DND-41 (cell line): ENCODE measurements at regions not wholly inside any gene's neighbourhood (a gene's known extent, or its start where the extent isn't known, plus 50 kb on each side); places are given as distances from the start of the nearest gene placed in this dataset.

Experiments
- ATAC-seq: fragments of 200-7000 bp; cut with Tn5 transposase; 3 replicates; pipeline ENCODE4 v1.9.1; 2021; ENCODE audit warnings: low read depth; ENCODE audit not compliant: insufficient read depth
- DNase-seq: peaks from one replicate; pipeline ENCODE4 v3.0.0-alpha.2; 2020
- H2AFZ ChIP-seq: 2 replicates; pipeline ENCODE4 v1.6.0; 2012; ENCODE audit warnings: low read depth, low read length
- H3K27ac ChIP-seq: 2 replicates; pipeline ENCODE4 v1.5.1; 2012; ENCODE audit warnings: low read length, inconsistent platforms
- H3K27me3 ChIP-seq: fragments of 200-600 bp; sonication (generic); 2 replicates; pipeline ENCODE4 v1.6.0; 2012; ENCODE audit warnings: low read length, mild to moderate bottlenecking, inconsistent platforms; ENCODE audit not compliant: insufficient read depth, poor library complexity
- H3K36me3 ChIP-seq: 2 replicates; pipeline ENCODE4 v1.5.1; 2012; ENCODE audit warnings: low read length, inconsistent platforms; ENCODE audit not compliant: insufficient read depth
- H3K4me1 ChIP-seq: 2 replicates; pipeline ENCODE4 v1.5.1; 2012; ENCODE audit warnings: mild to moderate bottlenecking, low read length; ENCODE audit not compliant: insufficient read depth
- H3K4me2 ChIP-seq: 2 replicates; pipeline ENCODE4 v1.6.0; 2012; ENCODE audit warnings: mild to moderate bottlenecking, moderate library complexity, low read length, inconsistent platforms; ENCODE audit not compliant: insufficient read depth
- H3K4me3 ChIP-seq, 2 experiments: fragments of 200-600 bp in 1 of 2; shearing (Covaris generic) in 1 of 2; 2 replicates each; pipeline ENCODE4 v1.5.1; 2012 to 2016; ENCODE audit warnings: inconsistent platforms in 2 of 2, low read length in 2 of 2, mild to moderate bottlenecking in 2 of 2, low read depth in 1 of 2, moderate library complexity in 1 of 2
- H3K79me2 ChIP-seq: 2 replicates; pipeline ENCODE4 v1.6.0; 2012; ENCODE audit warnings: low read length, inconsistent platforms; ENCODE audit not compliant: insufficient read depth
- H3K9ac ChIP-seq: 2 replicates; pipeline ENCODE4 v1.6.0; 2012; ENCODE audit warnings: low read depth, mild to moderate bottlenecking, inconsistent platforms, low read length, moderate library complexity
- H3K9me3 ChIP-seq: 2 replicates; pipeline ENCODE4 v1.5.1; 2012; ENCODE audit warnings: low read length, moderate library complexity, mild to moderate bottlenecking, inconsistent platforms; ENCODE audit not compliant: insufficient read depth, severe bottlenecking
- H4K20me1 ChIP-seq: 2 replicates; pipeline ENCODE4 v1.6.0; 2012; ENCODE audit warnings: low read length; ENCODE audit not compliant: insufficient read depth
- EZH2 ChIP-seq: IDR thresholded peaks from 3 replicates; pipeline ENCODE4 v1.6.1; 2012; ENCODE audit warnings: borderline replicate concordance, low read depth, mild to moderate bottlenecking, moderate library complexity, low read length, inconsistent platforms; ENCODE audit not compliant: severe bottlenecking
- TF ChIP-seq, protein P1 (sequence below): IDR thresholded peaks from 2 replicates; pipeline ENCODE4 v1.5.1; 2012; ENCODE audit warnings: borderline replicate concordance, low read length, moderate library complexity, mild to moderate bottlenecking; ENCODE audit not compliant: poor library complexity, severe bottlenecking; ENCODE audit errors: extremely low read depth

DNA sequence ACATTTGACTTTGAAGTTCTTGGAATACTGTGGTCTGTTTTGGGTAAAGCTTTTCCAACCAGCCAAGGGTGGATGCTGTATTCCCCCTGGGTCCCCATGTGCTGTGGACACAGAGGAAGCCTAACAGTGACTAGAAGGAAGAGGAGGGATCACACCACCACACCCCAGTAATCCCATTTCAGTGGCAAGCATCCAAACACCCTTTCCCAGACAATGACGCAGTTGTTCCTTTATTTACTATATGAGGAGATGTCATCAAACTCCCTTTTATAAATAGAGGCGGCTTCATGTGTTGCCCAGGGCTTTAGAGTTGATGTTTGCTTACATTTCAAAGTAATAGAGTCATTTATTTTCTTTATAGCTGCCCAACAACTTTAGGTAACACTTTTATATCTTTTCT is 959.4 kb upstream of the GYPC start:
- H3K79me2 ChIP-seq, result no peaks in the 10 kb centered on the region
- DNase-seq (no peak), ATAC-seq (no peak)
- H2AFZ ChIP-seq, result no peak overlapping the region
- H3K36me3 ChIP-seq, result no peaks in the 10 kb centered on the region
- no peaks in the 10 kb centered on the region for H4K20me1 ChIP-seq
- no peaks in the 10 kb centered on the region for H3K9me3 ChIP-seq
- H3K27ac ChIP-seq, result no peak overlapping the region
- H3K27me3 ChIP-seq, result no peaks in the 10 kb centered on the region
- no peak overlapping the region for H3K9ac ChIP-seq
- no peaks in the 10 kb centered on the region for H3K4me1 ChIP-seq
- H3K4me3 ChIP-seq, result no peak overlapping the region
- TF ChIP-seq, protein P1, sequence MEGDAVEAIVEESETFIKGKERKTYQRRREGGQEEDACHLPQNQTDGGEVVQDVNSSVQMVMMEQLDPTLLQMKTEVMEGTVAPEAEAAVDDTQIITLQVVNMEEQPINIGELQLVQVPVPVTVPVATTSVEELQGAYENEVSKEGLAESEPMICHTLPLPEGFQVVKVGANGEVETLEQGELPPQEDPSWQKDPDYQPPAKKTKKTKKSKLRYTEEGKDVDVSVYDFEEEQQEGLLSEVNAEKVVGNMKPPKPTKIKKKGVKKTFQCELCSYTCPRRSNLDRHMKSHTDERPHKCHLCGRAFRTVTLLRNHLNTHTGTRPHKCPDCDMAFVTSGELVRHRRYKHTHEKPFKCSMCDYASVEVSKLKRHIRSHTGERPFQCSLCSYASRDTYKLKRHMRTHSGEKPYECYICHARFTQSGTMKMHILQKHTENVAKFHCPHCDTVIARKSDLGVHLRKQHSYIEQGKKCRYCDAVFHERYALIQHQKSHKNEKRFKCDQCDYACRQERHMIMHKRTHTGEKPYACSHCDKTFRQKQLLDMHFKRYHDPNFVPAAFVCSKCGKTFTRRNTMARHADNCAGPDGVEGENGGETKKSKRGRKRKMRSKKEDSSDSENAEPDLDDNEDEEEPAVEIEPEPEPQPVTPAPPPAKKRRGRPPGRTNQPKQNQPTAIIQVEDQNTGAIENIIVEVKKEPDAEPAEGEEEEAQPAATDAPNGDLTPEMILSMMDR, result no peak
- no peak for TF ChIP-seq EZH2
- no peak overlapping the region for H3K4me2 ChIP-seq

DNA sequence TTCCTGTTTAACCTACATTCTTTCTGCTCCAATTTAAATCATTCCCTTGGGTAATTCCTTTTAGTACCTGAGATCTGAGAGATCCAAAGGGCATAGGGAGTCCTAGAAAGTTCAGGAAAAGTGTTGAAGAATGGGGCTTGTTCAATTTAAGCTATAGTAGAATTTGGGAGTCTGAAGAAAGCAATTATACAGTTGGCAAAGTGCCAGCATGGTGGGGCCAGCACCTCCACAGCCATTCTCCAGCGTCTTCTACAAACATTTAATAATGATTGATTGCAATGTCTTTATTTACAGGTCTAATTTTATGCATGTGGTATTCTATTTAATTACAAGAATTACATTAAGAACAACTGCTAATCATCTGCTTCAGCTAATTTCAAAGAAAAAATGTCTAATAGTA is 957.7 kb upstream of the GYPC start:
- no peaks in the 10 kb centered on the region for H3K27me3 ChIP-seq
- ATAC-seq, result no peak
- H3K4me3 ChIP-seq, result no peak overlapping the region
- no peaks in the 10 kb centered on the region for H4K20me1 ChIP-seq
- H2AFZ ChIP-seq, result no peak overlapping the region
- H3K4me2 ChIP-seq, result no peak overlapping the region
- DNase-seq, result no peak
- H3K27ac ChIP-seq, result no peak overlapping the region
- H3K9me3 ChIP-seq, result no peaks in the 10 kb centered on the region
- no peaks in the 10 kb centered on the region for H3K36me3 ChIP-seq
- H3K79me2 ChIP-seq, result no peaks in the 10 kb centered on the region
- TF ChIP-seq, protein P1, result no peak
- no peak for TF ChIP-seq EZH2
- H3K9ac ChIP-seq, result no peak overlapping the region
- H3K4me1 ChIP-seq, result no peaks in the 10 kb centered on the region

DNA sequence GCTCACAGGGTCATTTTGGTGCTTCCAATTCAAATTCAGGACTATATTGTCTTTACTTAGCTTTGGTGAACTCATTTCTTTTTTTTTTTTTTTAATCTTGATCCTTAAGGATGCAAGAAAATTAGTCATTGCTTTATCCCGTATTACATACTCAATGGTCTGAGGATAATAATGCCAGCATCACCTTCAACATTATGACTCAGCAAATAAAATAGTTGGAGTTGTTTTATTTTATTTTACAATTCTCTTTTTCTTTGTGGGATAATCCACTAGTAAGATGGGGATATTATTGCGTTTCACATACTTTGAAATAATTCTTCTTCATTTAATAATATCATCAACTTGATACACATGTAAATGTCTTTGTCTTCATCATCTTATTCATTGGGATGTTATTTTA is 954.9 kb upstream of the GYPC start:
- Histone ChIP-seq H3K27me3 (no peaks in the 10 kb centered on the region), H3K9me3 (no peaks in the 10 kb centered on the region), H3K4me1 (no peaks in the 10 kb centered on the region), H2AFZ (no peak overlapping the region), H3K79me2 (no peaks in the 10 kb centered on the region), H3K27ac (no peak overlapping the region), H3K36me3 (no peaks in the 10 kb centered on the region), H3K4me3 (no peak overlapping the region), H3K4me2 (no peak overlapping the region), H3K9ac (no peak overlapping the region), H4K20me1 (no peaks in the 10 kb centered on the region)
- TF ChIP-seq, protein P1, result no peak
- DNase-seq (no peak), ATAC-seq (no peak)

DNA sequence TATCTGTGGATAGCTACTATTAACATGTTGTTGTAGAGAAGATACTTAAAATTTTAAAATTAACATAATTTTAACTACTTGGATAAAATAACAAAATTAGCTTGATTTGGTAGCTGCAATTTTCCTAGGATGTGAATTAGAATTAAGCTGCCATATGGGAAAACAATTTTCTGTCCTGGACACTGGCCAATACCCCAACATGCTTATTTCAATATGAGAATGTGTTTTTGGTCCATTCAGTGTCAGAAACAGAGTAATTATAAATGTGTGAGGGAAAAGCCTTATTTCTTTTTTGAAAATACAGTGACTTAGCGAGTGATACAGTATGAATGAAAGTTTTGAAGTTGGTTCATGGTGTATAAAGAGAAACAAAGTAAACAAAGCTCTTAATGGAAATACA is 948.3 kb upstream of the GYPC start:
- Histone ChIP-seq H2AFZ (no peak overlapping the region), H3K27me3 (no peaks in the 10 kb centered on the region), H3K27ac (no peak overlapping the region), H3K4me1 (no peaks in the 10 kb centered on the region), H3K79me2 (no peaks in the 10 kb centered on the region), H3K36me3 (no peaks in the 10 kb centered on the region), H4K20me1 (no peaks in the 10 kb centered on the region), H3K4me2 (no peak overlapping the region), H3K9ac (no peak overlapping the region), H3K9me3 (no peaks in the 10 kb centered on the region), H3K4me3 (no peak overlapping the region)
- DNase-seq (no peak), ATAC-seq (no peak)
- TF ChIP-seq, protein P1, result no peak
- TF ChIP-seq EZH2, result no peak
